ENCODE measurements at regions not wholly inside any gene's neighbourhood (a gene's known extent, or its start where the extent isn't known, plus 50 kb on each side); places are given as distances from the start of the nearest gene placed in this dataset.

DNA sequence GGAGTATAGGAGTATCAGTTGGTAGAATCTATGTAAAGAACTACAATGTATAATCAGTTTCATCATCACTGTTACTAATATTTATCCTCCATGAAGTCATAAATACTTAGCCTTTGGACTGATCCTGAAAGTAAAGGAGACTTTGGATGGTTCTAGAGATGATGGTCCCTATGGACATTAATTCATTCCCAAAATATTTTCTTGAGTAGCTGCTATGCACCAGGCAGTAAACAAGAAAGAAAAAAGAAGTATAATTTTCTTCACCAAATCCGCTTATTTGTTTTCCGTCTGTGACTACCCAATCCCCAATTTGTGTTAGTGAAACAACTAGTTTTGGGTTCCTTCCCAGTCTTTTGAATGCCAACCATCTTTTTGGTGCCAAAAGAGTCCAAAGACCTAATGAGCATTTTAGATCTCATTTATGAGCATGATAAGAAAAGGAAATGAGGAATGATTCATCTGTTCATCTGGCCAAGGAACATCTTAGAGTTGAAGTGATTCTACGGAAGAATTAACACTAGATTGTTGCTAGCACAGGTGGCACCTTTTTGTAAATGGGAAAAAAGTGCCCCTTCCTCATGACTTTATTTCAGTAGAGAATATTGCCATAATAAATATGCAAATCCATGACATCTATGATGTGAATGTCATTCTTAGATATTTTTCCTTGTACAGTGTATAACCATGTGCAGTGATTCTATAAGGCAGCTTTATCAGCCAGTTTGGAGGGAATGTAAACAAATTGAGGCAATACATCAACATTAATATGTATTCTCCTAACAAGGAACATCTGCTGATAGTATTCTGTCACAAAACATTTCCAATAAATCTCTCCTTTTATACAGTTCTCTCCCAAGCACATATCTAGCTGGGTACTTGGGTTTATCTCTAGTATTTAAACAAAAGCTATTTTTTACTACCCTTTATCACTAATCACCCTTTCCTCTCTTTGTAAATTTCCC is 85.1 kb upstream of the CCDC91 start:
- H3K4me3 ChIP-seq (ENCODE audit: low read depth, low read length): no peak overlapping the region
- TF ChIP-seq, protein P1, sequence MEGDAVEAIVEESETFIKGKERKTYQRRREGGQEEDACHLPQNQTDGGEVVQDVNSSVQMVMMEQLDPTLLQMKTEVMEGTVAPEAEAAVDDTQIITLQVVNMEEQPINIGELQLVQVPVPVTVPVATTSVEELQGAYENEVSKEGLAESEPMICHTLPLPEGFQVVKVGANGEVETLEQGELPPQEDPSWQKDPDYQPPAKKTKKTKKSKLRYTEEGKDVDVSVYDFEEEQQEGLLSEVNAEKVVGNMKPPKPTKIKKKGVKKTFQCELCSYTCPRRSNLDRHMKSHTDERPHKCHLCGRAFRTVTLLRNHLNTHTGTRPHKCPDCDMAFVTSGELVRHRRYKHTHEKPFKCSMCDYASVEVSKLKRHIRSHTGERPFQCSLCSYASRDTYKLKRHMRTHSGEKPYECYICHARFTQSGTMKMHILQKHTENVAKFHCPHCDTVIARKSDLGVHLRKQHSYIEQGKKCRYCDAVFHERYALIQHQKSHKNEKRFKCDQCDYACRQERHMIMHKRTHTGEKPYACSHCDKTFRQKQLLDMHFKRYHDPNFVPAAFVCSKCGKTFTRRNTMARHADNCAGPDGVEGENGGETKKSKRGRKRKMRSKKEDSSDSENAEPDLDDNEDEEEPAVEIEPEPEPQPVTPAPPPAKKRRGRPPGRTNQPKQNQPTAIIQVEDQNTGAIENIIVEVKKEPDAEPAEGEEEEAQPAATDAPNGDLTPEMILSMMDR (IDR thresholded peaks at IDR 0.05; ENCODE audit: insufficient read depth, low read depth, low read length, missing control alignments): no peak
- no peak for DNase-seq (ENCODE audit: low read depth)

DNA sequence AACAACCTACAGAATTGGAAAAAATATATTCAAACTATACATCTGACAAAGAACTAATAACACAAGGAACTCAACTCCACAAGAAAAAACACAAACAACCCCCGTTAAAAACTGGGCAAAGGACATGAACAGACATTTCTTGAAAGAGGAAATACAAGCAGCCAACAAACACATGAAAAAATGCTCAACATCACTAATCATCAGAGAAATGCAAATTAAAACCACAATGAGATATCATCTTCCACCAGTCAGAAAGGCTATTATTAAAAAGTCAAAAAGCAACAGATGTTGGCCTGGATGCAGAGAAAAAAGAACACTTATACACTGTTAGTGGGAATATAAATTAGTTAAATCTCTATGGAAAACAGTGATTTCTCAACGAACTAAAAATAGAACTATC is 82.6 kb upstream of the CCDC91 start:
- TF ChIP-seq, protein P1 (IDR thresholded peaks at IDR 0.05; ENCODE audit: insufficient read depth, low read depth, low read length, missing control alignments): no peak
- DNase-seq (ENCODE audit: low read depth): no peak
- no peak overlapping the region for H3K4me3 ChIP-seq (ENCODE audit: low read depth, low read length)

DNA sequence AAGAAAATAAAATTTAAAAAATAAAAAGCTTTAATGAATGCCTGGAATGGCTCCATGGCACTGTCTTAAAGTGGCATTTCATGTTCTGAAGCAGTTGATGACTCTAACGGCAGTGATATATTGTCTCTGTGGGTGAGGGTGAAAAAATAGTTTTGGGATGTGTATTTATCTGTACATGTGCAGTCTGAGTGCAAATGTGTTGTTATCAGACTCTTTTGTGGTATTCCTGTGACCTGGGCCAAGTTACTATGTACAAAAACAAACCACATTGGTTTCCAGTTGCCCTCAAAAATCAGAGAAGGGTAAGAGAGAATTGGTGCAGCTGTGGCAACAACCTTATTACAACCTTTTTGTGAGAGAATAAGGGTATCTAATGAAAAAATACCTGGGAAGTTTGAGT is 81.7 kb upstream of the CCDC91 start:
- DNase-seq (ENCODE audit: low read depth): peak; percentile 24
- TF ChIP-seq, protein P1 (IDR thresholded peaks at IDR 0.05; ENCODE audit: insufficient read depth, low read depth, low read length, missing control alignments): no peak
- no peak overlapping the region for H3K4me3 ChIP-seq (ENCODE audit: low read depth, low read length)

DNA sequence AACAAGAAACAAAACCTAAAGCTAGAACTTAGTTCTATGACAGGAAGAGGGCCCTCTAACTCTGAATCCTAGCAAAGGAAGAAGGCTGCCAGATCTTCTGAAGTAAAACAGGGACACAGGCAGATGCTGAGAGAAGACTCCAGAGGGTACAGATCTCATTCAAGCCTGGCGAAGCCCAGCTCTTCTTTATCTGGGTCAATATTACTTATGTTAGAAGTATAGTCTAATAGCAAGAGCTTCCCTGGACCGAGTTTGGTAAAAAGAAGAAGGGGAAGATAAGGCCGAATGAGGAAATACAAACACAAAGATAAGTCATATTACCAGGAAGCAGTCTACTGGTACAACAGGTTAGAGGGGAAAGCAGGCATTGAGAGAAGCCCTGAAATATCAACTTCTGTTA is 79.9 kb upstream of the CCDC91 start:
- DNase-seq (ENCODE audit: low read depth): no peak
- TF ChIP-seq, protein P1 (IDR thresholded peaks at IDR 0.05; ENCODE audit: insufficient read depth, low read depth, low read length, missing control alignments): no peak
- no peak overlapping the region for H3K4me3 ChIP-seq (ENCODE audit: low read depth, low read length)

DNA sequence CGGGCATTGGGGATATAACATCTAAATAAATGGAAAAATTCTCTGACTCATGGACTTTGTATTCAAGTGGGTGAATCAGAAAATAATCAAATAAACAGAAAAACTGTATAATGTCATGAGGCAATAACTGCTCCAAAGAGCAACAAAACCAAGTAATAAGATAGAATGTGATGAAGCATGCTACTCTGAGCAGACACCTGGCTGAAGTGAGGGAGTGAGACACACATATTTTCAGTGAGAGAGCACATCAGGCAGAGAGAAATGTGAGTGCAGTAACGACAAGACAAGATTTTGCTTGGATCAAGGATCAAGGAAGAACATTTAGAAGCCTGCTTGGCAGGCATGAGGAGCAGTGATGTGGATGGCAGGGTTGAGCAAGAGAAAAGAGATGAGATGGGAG is 75.8 kb upstream of the CCDC91 start:
- no peak for DNase-seq (ENCODE audit: low read depth)
- TF ChIP-seq, protein P1 (IDR thresholded peaks at IDR 0.05; ENCODE audit: insufficient read depth, low read depth, low read length, missing control alignments): no peak
- H3K4me3 ChIP-seq (ENCODE audit: low read depth, low read length): no peak overlapping the region

DNA sequence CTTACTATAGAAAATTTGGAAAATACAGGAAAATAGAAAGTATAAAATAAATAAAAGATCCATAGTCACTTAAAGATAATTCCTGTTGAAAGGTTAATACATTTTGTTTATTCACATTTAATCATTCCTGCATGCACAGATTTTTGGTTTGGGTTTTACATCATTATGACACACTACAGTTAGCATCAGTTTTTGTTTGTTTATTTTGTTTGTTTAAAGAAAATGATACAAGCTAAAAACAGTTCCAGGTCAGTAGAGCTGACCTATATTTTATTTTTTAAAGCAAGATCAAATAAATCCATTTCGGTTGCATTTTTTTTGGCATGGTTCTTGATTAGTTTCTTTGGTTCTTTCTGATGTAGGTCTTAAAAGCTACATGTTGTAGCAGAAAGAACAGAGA is 68.8 kb upstream of the CCDC91 start:
- no peak for DNase-seq (ENCODE audit: low read depth)
- TF ChIP-seq, protein P1 (IDR thresholded peaks at IDR 0.05; ENCODE audit: insufficient read depth, low read depth, low read length, missing control alignments): no peak
- no peak overlapping the region for H3K4me3 ChIP-seq (ENCODE audit: low read depth, low read length)

Data from GM12865 (cell line).